Kidney glomerular epithelial cell (primary cell): ENCODE measurements at regions not wholly inside any gene's neighbourhood (a gene's known extent, or its start where the extent isn't known, plus 50 kb on each side); places are given as distances from the start of the nearest gene placed in this dataset.

Experiments used
- DNase-seq: peaks from one replicate; lab custom pipeline; 2025; lab: John Stamatoyannopoulos, UW

DNA sequence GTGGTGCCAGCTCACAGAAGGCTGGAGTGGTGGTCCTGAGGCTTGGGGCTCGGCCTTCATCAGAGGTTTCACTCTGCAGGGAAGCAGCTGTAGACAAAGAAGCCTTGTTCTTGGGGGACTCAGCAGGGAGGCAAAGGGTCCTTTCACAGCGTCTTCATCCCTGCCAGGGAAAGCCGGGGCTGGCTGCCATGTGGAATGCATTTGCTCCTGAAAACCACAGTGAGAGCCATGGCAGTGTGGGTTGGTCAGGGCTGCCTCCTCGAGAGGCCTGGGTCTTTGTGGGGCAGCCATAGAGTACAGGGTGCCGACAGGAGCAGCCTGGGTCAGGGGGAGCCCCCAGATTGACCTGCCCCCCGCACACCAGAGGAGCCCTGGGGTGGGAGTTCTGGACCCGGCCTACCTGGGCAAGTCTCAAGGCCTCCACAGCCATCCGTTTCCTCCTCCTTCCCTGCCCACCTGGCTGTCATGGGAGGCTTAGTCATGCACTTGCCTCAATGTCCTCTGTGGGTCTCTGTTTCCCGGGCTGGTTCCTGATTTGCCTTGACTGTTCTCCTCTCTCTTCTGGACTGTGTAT is 144.0 kb downstream of the CDC5L start:
- DNase-seq: no peak

GRCh38 chr6:44533421-44533820 is 145.9 kb downstream of the CDC5L start:
- no peak for DNase-seq

DNA sequence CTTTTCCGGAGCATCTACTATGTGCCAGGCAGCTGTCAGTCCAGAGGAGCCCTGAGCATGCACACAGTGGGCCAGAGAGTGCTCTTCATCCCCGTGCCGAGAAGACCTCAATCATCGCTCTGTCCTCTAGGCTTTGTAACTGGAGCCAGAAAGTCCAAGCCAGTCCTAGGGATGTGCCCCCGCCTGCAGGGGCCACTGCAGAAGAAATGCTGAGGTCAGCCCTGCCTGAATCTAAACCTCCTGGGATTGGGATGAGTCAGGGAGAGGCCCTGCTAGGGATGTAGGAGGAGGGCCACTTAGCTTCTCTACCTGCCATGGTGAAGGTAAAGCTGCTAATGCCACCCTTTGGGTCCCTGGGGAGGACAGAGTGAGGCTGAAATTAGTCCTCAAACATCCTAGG is 146.8 kb downstream of the CDC5L start:
- DNase-seq: no peak

DNA sequence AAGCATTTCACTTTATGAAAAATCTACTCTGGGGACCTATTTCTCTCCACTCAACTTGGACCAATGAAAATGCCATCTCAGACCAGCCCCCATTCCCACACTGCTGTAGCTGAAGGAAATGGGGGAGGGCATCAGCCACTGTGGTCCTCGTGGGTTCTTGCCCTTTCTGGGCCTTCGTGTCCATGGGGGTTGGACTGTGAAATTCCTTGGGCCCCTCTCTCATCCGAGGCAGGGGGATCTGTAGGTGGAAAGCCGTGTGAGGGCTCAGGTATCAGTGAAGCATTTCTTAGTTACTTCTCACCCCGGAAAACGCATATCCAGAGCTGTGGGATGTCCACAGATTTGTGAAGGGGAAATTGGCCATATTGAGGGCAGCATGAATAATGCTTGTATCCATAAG is 147.9 kb downstream of the CDC5L start:
- DNase-seq: no peak

DNA sequence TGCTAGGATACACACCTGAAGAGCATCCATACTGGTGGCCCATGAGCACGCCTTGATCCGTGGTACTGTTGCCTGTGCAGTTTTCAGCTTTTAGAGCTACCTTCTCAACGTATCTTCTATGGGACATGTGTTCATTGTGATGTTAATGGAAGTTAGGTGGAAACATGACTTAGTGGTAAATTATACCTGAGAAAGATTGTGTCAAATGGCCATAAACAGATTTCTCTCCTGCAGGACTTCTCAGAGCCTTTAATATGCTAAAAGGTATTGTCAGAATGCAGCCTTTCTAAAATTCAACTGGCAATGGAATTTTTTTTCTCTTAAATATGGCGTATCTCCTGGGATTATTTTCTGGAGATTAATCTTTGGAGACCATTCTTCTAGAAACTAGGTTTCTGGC is 148.5 kb downstream of the CDC5L start:
- no peak for DNase-seq

DNA sequence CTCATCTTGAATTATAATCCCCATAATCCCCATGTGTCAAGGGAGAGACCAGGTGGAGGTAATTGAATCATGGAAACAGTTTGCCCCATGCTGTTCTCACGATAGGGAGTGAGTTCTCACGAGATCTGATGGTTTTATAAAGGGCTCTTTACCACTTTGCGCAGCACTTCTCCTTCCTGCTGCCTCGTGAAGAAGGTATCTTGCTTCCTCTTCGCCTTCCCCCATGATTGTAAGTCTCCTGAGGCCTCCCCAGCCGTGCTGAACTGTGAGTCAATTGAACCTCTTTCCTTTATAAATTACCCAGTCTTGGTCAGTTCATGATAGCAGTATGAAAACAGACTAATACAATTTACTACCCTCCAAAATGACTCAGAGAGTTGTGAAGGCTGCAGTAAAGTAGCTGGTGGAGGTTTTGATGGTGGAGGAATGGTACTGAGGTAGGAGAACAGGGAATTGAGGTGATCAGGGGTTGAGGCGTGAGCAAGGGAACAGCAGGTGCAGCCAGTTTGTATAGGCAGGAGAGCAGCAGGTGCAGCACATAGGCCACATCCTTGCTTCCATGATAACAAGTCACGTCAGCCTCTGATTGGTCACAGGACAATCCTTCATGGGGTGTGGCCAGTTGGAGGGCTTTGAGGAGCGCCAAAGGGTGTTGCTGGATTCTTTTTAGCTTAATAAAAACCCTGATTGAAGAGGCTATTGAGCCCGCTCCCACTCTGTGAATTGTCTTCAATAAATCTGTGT is 150.0 kb downstream of the CDC5L start:
- no peak for DNase-seq

- no peak for DNase-seq
Observed at GRCh38 chr6:44538131-44538806, 150.8 kb downstream of the CDC5L start.

- no peak for DNase-seq
Observed at GRCh38 chr6:44538807-44539201, 151.3 kb downstream of the CDC5L start.

DNA sequence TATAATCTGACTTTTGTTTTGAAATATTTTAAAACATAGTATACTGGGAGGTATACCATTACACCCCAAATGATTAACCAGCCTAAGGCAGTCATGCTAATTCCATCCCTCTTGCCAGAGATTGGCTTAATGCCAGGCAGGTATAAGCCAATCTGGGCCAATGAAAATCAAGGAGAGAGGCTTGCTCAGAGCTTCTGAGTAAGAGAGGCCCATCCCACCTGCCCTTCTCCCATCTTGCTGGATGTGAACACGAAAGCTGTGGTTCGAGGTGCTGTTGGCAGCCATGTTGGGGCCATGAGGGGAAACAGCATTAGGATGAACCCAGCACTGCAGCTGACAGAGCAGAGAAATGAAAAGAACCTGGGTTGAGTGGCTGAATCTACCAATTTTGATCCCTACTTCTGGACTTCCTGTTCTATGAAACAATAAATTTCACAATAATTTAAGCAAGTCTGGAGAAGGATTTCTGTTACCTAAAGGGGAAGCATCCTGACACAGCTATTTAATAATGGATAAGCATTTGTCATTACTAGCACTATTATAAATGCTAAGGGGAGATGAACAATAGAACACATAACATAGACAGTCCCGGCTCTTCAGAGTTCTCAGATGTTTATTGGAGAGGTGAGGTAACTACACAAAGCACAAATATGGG is 152.3 kb downstream of the CDC5L start:
- DNase-seq: no peak

- no peak for DNase-seq
Observed at GRCh38 chr6:44540881-44541280, 153.4 kb downstream of the CDC5L start.

- DNase-seq: no peak
Observed at GRCh38 chr6:44542401-44543116, 155.1 kb downstream of the CDC5L start.

- DNase-seq: no peak
Observed at GRCh38 chr6:44543664-44544063, 156.2 kb downstream of the CDC5L start.

- DNase-seq: no peak
Observed at GRCh38 chr6:44545224-44545623, 157.7 kb downstream of the CDC5L start.

DNA sequence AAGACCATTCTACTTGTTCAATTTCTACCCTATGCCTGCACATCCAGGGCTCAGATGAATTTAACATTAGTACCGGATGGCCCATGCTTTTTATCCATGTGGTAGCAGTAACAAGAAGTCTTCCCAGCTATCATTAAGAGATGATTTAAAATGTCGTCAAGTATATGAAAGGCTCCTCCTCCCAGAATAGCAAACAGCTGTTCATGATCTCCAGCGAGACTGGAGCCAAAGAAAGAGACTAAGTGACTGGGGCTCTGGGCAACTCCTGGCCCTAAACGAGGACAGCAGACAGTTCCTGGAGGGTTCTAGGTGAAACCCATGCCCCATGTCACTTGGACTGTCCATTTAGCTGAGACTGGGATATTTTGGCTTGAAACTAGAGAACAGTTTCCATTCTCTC is 160.8 kb downstream of the CDC5L start:
- DNase-seq: no peak

DNA sequence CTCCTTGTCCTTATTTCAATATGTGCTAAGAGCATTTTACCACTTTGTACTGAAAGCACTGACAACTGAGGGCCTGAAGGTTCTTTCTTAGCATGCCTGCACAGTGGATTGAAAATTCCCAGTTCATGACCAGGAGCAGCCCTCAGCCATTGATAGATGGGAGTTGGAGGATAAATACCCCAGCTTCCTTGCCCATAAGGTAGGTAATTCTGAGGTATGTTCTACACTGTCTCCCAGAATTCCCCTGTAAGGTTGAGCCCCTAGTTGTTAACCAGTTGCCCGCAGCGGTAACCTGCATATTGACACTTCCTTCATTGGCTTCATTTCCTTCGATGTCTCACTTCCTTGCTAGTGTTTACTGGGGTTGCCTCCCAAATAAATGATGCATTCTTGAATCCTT is 162.0 kb downstream of the CDC5L start:
- no peak for DNase-seq

- no peak for DNase-seq
Observed at GRCh38 chr6:44554194-44554593, 166.7 kb downstream of the CDC5L start.

DNA sequence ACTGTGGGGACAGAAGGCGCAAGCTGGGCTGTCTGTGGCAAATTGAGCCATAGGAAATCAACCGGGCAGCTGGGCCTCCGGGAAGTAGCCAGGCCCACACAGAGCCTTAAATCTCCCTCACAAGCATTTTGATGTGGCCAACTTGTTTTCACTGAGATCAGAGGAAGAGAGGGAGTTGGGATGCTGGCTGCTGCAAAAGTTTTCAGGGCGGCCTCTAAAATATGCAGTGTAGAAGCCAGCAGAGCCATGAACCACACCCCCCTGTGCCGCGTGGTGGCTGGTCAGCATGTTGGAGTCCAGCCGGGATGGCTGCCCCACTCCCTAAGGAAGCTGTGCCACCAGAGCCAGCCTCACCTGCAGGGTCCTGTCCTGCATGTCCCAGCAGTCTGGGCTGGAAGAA is 167.4 kb downstream of the CDC5L start:
- DNase-seq: no peak

- no peak for DNase-seq
Observed at GRCh38 chr6:44556046-44556445, 168.5 kb downstream of the CDC5L start.

- no peak for DNase-seq
Observed at GRCh38 chr6:44558024-44558831, 170.7 kb downstream of the CDC5L start.

DNA sequence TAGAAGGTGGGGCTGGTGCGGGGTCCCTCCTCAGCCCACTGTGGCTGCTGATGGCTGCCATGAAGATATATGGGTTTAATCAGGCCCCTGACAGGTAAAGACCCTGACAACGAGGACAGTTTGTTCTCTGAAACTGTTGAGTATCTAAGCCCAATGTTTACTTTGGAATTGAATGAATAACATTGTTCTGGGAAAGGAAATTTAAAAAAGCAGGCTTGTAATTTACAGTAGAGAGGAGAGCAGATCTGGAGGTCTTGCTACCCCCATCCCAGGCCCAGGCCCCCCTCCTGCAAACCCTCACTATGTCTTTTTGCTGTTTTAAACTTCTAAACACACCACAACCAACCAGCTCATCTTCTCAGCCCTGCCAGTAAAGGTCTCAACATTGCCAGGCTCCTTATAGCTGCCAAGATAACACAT is 171.3 kb downstream of the CDC5L start:
- no peak for DNase-seq

- DNase-seq: no peak
Observed at GRCh38 chr6:44559486-44560270, 172.2 kb downstream of the CDC5L start.
